Cardiac fibroblast (primary cell): ENCODE measurements at regions not wholly inside any gene's neighbourhood (a gene's known extent, or its start where the extent isn't known, plus 50 kb on each side); places are given as distances from the start of the nearest gene placed in this dataset.

Experiments
- DNase-seq, 2 donors: peaks; one replicate each; pipeline versions ENCODE4 v3.0.0 to v3.0.0-alpha.2; 2010; ENCODE audit warnings: low read depth in 2 of 2
- H3K4me3 ChIP-seq, 2 donors: replicated peaks in 1 of 2; 1 replicate in 1 of 2; 2 replicates in 1 of 2; pipeline ENCODE4 v1.5.1; 2011; ENCODE audit warnings: low read depth in 2 of 2, low read length in 2 of 2, mild to moderate bottlenecking in 2 of 2, moderate library complexity in 1 of 2
- TF ChIP-seq, protein P1 (sequence below): IDR thresholded peaks from one replicate; pipeline ENCODE4 v1.5.1; 2011; ENCODE audit warnings: low read depth, mild to moderate bottlenecking, low read length, inconsistent platforms

DNA sequence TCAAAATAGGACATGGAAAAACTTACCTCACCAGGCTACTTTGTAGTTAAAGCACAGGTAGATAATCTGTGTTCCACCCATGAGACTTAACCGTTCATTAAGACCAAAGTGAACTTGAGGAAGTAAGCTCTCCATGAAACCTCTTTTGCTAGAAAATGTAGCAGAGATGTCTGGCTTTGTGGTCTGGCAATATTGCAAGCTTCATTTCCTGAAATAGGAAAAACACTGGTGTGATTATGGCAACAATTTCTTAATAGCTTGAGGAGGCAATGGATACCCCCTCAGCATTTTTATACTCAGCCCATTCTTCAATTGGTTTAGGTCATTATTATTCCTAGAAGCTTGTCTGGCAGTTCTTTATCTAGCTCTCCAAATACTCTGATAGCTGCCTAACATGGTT is 957.3 kb downstream of the IGSF11 start:
- TF ChIP-seq, protein P1, sequence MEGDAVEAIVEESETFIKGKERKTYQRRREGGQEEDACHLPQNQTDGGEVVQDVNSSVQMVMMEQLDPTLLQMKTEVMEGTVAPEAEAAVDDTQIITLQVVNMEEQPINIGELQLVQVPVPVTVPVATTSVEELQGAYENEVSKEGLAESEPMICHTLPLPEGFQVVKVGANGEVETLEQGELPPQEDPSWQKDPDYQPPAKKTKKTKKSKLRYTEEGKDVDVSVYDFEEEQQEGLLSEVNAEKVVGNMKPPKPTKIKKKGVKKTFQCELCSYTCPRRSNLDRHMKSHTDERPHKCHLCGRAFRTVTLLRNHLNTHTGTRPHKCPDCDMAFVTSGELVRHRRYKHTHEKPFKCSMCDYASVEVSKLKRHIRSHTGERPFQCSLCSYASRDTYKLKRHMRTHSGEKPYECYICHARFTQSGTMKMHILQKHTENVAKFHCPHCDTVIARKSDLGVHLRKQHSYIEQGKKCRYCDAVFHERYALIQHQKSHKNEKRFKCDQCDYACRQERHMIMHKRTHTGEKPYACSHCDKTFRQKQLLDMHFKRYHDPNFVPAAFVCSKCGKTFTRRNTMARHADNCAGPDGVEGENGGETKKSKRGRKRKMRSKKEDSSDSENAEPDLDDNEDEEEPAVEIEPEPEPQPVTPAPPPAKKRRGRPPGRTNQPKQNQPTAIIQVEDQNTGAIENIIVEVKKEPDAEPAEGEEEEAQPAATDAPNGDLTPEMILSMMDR: no peak
- no peak for DNase-seq
- no peak overlapping the region for H3K4me3 ChIP-seq

DNA sequence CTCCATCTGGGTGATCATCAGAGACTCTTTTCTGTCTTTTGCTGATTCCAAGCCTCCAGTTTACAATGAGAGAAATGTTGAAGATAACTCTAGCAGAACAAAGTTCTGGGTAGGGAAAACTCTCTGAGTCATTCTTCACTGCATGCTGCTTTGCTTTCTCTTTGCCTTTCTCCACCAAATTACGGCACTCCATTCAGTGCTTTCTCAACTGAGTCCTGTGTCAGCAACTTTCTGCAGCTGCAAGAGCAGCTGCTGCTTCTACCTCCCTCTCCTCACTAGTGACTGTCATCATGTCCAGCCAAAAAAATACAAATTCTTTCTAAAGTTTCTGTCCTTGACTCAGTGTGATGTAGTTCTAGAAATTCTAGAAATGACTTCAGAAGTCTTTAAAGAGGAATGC is 953.8 kb downstream of the IGSF11 start:
- no peak overlapping the region for H3K4me3 ChIP-seq
- no peak for DNase-seq
- TF ChIP-seq, protein P1: no peak

DNA sequence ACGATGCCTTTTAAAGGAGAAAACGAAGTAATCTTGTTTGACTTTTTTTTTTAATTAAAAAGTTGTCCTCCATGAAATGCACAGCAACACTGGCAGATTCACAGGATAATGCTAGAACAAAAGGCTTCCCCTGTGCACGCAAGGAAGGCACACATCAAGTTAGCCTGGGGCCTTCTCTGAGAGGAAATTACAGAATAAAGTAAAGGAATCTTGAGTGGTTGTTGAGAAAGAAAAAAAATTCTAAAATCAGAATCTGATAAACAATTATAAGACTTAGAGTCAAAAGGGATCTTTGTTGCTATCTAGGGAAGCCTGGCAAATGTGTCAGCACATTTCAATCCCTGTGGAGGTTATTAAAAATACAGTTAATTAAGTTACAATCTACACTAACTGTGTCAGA is 946.0 kb downstream of the IGSF11 start:
- TF ChIP-seq, protein P1: no peak
- DNase-seq: no peak
- no peak overlapping the region for H3K4me3 ChIP-seq

DNA sequence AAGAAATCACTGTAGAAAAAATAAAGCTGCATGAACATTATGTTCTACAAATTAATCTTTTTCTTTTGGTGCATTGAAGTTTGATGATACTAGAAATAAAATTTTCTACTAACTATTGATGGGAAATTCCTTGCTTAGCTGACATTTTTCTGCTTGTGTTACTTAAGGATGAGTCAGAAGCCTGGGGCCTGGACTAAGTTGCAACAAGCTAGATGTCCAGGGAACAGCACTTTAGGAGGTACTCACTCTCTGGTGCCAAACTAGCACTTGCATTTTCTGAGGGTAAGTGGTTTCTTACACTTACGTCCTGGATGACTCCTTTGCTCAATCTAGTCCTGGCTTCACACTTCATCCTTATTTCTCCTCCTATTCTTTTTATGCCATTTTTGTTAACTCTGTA is 945.1 kb downstream of the IGSF11 start:
- DNase-seq: no peak
- no peak overlapping the region for H3K4me3 ChIP-seq
- TF ChIP-seq, protein P1: no peak

DNA sequence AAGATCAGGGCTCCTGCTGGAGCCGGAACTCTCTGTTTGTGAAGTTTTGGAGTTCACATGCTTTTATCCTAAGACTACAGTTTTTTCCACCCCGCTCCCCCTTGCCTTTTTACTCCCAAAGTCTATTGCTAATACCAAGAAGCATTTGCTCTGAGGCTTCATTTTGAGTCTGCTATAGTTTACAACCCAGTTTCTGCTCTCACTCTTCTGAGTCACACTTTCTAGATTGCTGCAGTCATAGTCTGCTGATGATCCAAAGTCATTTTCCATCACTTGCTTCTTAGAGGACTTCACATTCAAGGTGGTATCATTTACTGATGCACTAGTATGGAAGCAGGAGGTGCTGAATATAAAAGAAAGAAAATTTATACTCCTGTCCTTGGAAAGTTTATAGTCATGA is 937.4 kb downstream of the IGSF11 start:
- DNase-seq: no peak
- TF ChIP-seq, protein P1: no peak
- no peak overlapping the region for H3K4me3 ChIP-seq

DNA sequence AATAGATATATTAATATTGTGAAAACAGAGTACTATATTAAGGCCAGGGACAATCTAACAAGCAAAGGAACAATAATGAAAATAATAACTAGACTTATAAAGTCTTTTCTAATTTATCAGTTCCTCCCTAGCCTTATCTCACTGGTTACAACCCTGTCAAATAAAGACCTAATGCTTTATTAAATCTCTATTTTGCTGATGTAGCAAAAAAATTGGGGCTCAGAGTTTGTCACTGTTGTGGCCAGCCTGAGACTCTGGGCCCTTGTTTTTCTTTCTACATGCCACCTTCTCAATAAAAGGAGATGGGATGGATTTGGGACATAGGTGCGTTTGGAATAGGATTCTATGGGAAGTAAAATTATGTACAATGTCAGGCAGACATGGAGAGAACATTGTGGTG is 937.0 kb downstream of the IGSF11 start:
- TF ChIP-seq, protein P1: no peak
- no peak for DNase-seq
- H3K4me3 ChIP-seq: no peak overlapping the region

DNA sequence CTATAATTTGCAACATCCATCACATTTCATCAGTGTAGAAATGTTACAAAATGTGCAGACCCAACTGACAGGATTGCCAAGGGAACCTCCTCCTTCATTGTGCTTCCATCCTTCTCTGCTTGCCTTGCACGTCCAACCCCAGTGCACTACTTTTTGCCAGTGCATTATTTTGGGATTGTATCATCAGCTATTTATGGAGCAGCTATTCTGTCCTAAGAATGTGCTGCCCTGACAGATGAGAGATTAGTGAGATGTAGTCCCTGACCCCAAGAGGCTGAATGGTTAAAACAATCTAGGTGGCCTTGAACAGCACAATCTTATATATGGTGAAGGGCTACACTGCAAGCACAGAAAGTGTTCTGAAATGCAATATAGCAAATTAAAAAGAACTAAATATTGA is 935.8 kb downstream of the IGSF11 start:
- TF ChIP-seq, protein P1: no peak
- no peak for DNase-seq
- no peak overlapping the region for H3K4me3 ChIP-seq
